GF-D8 (cell line): ENCODE measurements at regions not wholly inside any gene's neighbourhood (a gene's known extent, or its start where the extent isn't known, plus 50 kb on each side); places are given as distances from the start of the nearest gene placed in this dataset.
"Not testable (repeated sequence)": the region's sequence is repeated elsewhere in the genome, so short reads cannot be mapped to it uniquely, and the experiment has no call there.

Experiments used
- DNase-seq: peaks from one replicate; lab custom pipeline; 2025; lab: John Stamatoyannopoulos, UW

DNA sequence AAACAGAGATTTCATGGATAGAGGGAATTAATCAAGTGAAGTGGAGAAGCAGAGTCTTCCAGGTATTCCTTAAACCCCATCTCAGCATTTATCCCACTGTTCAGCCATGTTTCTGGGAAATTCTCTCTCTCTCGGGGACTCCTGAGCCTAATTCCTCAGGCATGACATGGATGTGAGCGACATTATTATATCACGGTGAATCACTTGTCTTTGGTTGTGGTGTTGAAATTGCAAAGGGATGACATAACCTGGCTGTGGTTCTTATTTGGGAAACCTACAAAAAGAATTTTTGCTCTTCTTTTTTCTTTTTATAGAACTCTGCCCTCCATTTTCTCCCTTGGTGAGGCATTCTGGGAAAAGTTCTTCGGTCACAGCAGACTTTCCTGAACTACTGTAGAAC lies 457.9 kb upstream of the PTGER4 start:
- DNase-seq, result no peak

DNA sequence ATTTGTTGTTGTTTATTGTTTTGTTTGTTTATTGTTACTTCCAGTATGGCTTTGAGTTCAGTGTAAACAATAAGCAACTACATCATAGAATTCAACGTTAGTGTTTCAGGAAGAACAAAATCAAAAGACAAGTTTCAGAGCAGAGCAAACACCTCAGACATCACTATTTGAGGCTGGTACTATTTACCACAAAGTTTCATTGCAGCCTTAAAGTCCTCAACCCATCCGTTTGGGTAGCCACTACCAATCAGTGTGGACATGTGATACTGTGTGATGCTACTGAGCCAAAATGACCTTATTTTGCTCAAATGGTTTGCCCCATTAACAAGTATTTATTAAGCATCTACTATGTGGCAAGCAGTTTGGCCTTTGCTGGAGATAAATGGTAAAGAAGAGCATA lies 458.5 kb upstream of the PTGER4 start:
- no peak for DNase-seq

DNA sequence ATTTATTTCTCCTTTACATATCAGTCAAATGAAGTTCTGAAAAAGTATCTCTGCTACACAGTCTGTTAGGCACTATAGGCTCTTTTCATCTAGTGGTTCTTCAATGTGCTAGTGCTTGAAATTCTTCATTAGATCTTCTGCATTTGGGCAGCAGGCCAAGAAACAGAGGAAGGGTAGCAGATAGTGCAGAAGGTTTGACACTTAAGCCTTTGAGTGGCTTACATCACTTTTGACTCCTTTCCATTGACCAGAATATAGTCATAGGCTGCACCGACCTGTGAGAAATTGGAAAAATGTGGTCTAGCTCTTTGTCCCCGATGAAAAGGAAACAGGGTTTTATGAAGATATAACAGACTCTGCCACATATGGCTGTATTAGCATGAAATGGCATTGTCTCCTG lies 459.5 kb upstream of the PTGER4 start:
- DNase-seq, result no peak

DNA sequence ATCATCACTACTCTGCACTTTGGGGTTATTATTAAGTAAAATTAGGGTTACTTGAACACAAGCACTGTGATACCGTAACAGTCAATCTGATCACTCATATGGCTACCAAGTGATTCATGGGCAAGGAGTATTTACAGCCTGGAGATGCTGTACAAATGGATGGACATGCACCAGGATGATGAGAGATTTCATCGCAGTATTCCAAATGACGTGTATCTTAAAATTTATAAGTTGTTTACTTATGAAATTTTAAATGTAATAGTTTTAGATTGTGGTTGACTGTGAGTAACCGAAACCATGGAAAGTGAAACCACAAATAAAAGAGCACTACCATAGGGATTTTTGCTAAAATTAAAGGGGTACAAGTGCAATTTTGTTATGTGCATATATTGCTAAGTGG lies 462.2 kb upstream of the PTGER4 start:
- DNase-seq, result no peak

DNA sequence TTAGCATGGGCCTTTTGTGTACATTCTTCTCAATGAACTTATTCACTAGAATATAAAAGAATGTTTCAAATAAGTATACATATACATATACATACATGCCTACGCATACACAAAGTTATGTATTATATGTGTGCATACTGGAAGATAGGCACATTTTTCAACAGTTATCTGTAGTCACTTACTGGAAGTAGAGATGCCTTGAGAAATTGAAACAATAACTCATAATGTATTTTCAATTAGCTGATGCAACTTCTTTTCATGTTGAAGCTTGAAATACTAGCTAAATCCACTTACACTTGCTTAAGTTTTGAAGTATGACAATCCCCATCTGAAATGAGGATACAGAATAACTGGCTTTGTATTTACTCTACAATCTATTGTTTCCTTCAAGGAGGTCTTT lies 469.0 kb upstream of the PTGER4 start:
- no peak for DNase-seq

DNA sequence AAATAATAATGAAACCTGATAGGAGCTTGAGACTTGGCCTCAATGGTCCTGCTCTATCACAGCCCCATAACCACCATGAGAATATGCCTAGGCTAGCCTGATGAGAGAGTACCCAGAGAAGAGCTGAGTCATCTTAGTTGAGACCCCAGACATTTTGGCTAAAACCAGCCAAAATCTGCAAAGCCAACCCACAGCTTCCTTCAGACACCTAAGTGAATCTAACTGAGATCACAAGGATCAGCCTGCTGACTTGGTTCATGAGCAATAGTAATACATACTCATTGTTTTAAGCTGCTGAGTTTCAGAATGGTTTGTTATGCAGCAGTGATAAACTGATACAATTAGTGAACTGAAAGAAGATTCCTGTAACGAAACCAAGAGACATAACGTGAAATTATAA lies 473.7 kb upstream of the PTGER4 start:
- no peak for DNase-seq

DNA sequence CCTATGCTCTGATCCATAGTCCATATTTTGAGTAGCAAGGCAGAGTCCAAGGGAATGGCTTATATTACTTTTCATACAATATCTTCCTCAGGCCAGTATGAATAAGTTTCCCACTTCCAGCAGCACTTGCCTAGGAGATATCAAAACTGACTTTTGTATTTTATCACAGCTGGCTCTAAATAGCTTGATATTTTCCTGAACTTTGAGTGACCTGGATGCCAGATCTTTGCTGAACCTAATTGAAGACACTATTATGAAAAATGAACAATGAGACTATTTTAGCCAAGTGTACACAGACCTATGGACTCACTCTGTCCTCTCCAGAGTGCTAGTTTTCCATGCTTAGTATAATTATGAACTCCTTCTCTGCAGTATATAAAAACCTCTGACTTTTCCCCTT lies 475.6 kb upstream of the PTGER4 start:
- DNase-seq, result no peak

DNA sequence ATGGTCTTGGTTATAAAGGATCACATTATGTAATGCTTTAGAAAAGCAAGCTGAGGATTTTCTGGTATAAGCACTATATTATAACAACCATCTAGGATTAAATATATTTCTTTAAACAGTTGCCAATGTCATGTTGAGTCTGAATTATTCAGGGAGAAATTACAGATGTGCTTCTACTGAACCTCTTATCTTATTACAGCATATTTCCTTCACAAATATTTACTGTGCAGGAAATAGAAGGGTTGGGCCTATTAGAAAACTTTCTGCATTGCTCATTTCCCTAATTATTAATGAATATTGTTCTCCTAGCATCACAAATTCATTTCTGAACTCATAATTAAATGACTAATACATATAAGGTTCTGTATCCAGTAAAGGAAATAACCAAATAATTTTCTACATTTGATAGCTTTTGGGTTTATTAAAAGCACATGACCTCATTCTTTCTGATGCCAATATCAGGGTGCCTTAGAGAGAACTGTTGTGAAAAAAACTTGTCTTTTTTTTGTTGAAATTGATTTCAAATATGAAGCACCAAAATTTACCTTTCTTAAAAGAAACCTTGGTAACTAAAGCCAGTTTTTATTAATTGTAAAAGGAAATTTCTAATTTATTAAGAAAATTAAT lies 476.8 kb upstream of the PTGER4 start:
- DNase-seq, result no peak

DNA sequence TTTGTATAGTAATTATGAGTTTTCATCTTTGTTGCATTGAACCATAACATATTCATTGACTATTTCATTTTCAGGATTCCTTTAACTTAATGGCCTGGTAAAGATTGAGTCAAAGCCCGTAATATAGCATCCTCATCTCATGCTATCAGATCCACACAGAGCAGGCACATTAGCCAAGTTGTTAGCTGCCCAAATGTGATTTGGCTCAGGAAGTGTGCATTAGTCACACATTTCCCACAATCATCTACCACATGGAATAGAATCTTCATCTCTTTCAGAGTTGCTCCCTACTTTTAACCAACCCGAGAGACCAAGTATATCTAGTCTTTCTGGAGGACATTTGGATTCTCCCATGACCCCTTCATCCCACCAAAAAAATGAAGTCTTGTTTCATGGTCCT lies 481.0 kb upstream of the PTGER4 start:
- DNase-seq, result no peak

DNA sequence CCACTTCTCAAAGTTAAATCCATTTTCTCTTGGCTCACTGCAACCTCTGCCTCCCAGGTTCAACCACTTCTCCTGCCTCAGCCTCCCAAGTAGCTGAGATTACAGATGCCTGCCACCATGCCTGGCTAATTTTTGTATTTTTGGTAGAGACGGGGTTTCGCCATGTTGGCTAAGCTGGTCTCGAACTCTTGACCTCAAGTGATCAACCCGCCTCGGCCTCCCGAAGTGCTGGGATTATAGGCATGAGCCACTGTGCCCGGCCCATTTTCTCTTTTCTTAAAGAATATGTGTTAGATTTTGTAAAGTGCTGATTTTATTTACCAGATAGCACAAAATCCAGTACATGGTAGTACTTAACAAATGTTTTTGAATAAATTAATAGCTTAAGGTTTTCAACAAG lies 484.1 kb upstream of the PTGER4 start:
- DNase-seq, result not testable (repeated sequence)

DNA sequence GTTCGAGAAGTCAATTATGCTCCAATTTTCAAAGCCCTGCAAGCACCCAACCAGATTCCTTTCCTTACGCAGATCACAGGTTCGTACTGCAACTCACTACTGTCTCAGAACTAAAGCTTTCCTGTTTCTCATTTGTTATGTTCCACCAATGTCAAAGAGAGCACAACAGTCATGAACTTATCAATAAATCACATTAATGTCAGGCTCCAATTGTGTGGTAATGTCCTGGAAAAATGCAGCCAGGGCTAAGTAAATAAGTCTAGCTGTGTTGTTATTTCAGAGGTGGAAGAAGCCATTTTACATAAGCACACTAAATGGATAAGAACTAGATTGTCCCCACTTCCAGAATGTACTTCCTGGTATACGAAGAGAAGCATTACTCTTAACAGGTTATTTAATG lies 488.6 kb upstream of the PTGER4 start:
- no peak for DNase-seq

DNA sequence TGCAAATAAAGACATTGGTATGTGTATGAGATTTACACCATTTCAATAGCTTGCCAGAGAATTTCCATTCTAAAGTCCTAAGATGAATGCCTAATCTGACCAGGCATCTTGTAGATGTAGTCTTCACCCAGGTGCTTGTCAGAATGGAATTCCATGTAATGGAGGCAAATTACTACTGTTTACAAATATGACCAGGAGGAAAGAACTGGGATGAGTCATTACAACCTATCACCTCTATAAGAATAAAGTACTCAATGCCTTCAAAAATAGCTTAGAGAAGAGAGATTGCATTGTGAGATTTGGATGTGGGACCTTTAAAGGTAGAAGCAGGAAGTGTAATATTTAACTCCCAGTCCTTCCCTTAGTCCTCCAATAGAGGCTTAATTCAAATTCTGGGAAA lies 507.0 kb upstream of the PTGER4 start:
- DNase-seq, result no peak

DNA sequence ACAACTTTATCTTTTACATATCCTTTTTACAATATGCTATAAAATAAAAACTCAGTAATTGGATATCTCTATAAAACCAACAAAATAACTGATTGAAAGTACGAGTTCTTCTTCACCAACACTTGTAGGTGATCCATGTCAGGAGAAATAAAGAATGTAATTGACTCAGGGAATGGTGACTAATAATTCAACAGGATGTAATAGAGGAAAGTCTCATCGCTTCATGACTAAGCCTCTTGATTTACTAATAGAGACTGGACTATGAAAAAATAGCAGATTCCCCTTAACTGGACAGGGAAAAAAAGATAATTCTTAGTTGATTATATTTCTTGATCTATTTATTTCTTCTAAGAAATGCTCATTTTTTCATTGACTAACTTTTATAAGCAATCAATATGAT lies 507.7 kb upstream of the PTGER4 start:
- DNase-seq, result no peak

DNA sequence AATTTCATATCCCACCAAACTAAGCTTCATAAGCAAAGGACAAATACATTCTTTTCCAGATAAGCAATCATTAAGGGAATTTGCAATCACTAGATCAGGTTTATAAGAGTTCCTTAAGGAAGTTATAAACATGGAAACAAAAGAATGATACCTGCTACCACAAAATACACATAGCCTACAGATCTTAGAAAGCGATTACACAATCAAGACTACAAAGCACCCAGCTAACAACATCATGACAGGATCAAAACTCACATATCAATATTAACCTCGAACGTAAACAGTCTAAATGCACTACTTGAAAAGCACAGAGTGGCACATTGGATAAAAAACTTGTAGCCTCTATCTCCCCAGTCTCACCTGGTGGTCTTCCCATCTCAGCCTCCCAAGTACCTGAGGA lies 512.4 kb upstream of the PTGER4 start:
- DNase-seq, result no peak

DNA sequence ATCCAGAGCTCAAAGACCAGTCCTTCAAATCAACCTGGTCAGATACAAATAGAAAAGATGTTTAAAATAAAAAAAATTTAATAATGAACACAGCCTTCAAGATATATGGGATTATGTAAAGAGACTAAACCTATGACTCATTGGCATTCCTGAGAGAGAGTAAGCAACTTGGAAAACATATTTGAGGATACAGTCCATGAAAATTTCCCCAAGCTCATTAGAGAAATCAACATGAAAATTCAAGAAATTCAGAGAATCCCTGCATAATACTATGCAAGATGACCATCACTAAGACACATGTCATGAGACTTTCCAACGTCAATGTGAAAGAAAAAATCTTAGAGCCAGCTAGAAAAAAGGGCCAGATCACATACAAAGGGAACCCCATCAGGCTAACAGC lies 512.9 kb upstream of the PTGER4 start:
- DNase-seq, result no peak

DNA sequence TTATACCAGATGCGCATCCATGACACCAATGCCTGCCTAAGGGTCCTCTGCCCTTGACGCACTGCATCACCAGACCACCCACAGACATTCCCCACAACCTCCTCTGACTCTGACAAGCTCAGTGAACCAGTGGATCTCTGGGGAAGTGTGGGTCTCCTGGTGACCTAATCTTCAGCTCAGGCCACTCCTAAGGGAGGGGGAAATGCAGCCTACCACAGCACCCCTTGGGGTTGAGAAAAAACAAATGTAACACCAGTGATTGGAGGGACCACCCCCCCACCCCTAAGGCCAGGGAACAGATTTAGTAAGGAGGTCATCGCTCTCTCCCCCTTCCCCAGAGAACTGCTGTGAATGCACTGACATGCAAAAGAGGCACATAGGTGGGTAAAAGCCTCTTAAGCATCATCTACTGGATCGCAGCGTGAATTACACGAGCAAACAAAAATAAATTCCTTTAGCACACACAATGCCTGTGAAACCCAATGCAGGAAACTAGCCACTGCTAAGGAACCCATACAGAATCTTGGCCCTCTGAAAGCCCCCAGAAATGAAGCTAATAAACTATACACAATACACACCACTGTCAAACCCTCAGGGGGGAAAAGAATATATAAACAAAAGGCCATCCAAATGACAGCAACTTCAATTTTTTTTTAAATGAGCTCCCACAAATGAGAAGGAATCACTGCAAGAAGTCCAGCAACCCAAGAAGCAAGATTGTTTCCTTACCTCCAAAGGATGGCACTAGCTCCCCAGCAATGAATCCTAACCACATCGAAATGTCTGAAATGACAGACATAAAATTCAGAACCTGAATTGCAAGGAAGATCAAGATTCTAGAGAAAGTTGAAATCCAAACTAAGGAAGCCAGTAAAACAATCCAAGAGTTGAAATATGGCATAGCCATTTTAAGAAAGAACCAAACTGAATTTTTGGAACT lies 513.7 kb upstream of the PTGER4 start:
- DNase-seq, result no peak

DNA sequence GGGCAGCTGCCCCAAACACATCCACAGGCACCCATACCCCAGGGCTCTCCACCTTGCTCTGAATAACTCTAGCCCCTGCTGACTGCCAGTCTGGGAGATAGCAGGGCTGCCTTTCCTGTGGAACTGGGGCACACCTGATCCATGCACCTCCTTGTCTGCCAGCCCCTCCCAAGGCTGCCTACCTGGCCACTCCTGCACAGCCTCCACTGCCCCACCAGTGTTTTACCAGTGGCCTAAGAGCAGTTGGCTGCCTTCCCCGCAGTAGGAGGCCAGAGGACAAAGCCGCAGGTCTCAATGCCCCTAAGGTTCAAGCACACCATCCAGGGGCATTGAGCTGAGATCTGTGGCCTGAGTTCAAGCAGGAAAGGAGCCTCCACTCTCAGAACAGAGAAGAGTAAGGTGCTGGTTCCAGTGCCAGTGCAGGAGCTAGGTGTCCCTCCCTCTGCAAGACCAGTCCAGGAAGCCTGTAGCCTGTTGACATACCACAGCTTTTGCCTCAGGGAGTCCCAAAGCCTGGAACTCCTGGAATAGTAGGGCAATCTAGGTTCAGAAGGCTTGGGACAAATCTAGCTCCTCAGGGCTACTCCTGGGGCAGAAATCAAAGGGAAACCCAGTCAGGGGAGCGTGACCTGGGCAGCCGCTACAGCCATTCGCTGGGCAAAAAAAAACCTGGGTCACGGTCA lies 514.5 kb upstream of the PTGER4 start:
- no peak for DNase-seq

DNA sequence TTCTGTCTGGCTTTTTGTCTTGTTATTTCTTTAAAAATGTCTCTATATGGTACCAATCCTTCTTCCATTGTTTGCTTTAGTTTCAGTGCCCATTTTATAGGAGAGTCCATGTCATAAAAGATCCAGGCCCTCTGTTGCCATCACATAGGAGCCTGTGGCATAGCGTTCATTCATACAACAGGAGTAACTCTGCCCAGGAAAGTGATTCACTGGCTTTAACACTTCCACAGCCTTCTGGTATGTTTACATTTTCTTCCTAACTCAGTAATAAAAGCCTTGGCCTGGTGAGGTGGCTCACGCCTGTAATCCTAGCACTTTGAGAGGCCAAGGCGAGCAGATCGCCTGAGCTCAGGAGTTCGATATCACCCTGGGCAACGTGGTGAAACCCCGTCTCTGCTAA lies 519.3 kb upstream of the PTGER4 start:
- DNase-seq, result no peak

DNA sequence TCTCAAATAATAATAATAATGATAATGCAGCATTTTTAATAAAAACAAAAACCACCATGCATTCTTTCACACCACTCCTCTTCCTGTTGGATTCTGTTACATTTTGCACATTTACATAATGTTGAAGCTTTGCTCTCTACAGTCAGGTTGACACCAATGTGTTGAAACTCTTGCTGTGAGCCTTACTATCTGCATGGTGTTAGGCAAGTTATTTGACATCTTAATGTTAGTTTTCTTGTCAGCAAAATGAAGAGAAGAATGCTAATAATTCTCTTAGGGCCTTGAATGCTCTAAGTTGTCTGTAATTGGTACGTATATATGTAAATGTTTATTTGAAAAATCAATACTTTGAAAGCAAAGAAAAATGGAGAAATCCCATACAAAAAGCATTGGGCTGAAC lies 525.5 kb upstream of the PTGER4 start:
- DNase-seq, result no peak

DNA sequence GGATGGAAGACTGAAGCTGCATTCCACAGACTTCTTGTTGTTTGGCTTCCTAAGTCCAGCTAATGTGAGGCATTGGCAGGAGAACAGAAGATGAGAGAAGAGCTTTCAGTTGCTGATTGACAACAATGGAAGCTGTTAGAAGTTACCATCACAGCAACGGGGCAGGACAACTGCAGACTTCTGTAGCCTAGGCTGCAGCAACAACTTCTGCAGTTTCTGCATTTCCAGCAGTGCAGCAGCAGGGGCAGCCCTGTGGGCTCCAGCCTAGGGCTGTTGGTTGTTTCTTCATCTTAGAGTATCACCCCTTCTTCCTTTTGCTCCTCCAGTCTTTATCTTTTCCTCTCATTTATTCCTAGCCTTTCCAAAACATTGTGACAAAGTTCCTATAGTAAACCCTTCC lies 528.8 kb upstream of the PTGER4 start:
- DNase-seq, result no peak

DNA sequence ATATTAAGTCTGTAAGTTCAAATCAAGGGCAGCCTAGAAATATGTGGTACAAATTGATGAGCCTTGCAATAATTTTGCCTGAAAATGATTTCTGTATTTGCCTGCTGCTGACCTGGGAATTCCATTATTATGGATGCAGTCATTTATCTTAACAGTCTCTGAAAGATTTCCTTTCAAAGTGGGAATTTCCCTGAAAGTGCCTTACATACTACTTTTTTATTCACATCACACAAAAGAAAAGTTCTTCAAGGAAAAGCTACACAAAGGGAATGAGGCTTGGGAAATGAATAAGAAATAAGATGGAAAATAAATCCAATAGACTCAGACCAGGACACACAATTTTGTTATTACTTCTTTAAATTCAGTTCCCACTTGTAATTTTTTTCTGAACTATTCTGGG lies 537.8 kb upstream of the PTGER4 start:
- no peak for DNase-seq

DNA sequence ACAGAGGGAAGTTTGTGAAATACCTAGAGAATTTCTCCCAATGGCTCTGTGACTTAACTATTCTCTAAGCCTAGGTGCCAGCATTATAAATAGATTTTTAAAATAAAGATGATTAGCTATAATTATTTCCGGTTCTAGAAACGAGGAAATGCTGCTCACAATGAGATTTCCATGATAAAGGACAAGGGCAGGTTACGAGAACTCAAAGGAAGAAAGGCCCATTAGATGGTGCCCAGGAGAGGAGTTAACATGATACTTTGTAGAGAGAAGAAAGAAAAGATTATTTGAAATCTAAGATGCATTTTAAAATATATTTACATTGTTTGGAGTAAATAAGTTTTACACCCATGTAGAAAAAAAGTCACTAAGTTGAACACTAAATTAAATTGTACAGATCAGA lies 538.3 kb upstream of the PTGER4 start:
- DNase-seq, result no peak

DNA sequence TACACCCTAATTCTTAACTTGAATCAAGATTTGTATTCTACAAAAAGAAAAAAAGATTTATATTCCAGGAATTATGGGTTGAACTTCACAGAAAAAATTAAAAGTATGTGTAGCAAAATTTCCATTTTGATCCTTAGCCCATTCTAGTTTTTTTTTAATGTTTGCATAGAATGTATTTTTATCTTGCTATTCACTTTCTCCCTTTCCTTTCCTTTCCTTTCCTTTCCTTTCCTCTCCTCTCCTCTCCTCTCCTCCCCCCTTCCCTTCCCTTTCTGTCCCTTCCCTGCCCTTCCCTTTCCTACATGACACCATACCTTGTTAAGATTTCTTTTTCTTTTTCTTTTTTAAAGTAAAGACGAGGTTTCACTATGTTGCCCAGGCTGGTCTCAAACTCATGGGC lies 542.5 kb upstream of the PTGER4 start:
- no peak for DNase-seq
